GM18909 (cell line): ENCODE measurements at regions not wholly inside any gene's neighbourhood (a gene's known extent, or its start where the extent isn't known, plus 50 kb on each side); places are given as distances from the start of the nearest gene placed in this dataset.

Experiments
- ATAC-seq: cut with Tn5 transposase; IDR thresholded peaks from one replicate; pipeline ENCODE4 v1.9.1; 2021; ENCODE audit warnings: mild to moderate bottlenecking; ENCODE audit not compliant: unreplicated experiment, poor library complexity

GRCh38 chr5:175805256-175806011 is 65.9 kb upstream of the CPLX2 start:
- ATAC-seq, result no peak

- no peak for ATAC-seq
Measured at GRCh38 chr5:175808711-175809110, 62.7 kb upstream of the CPLX2 start.

GRCh38 chr5:175809531-175810121 is 61.8 kb upstream of the CPLX2 start:
- ATAC-seq, result no peak

- no peak for ATAC-seq
Measured at GRCh38 chr5:175810457-175810856, 60.9 kb upstream of the CPLX2 start.

- no peak for ATAC-seq
Measured at GRCh38 chr5:175811589-175811988, 59.8 kb upstream of the CPLX2 start.

GRCh38 chr5:175813943-175814630 is 57.3 kb upstream of the CPLX2 start:
- no peak for ATAC-seq

- no peak for ATAC-seq
Measured at GRCh38 chr5:175814691-175815090, 56.7 kb upstream of the CPLX2 start.

- ATAC-seq, result no peak
Measured at GRCh38 chr5:175815126-175815913, 56.1 kb upstream of the CPLX2 start.

GRCh38 chr5:175816348-175816747 is 55.0 kb upstream of the CPLX2 start:
- ATAC-seq, result no peak

- no peak for ATAC-seq
Measured at GRCh38 chr5:175819090-175819425, 52.3 kb upstream of the CPLX2 start.

GRCh38 chr5:175820230-175820629 is 51.1 kb upstream of the CPLX2 start:
- ATAC-seq, result no peak
